Esophagus squamous epithelium (tissue), 4 donors: ENCODE measurements at regions not wholly inside any gene's neighbourhood (a gene's known extent, or its start where the extent isn't known, plus 50 kb on each side); places are given as distances from the start of the nearest gene placed in this dataset.

Source experiments
- CTCF ChIP-seq, 6 experiments: fragments of 450-650 bp in 4 of 6; fragments of 200-600 bp in 2 of 6; sonication (generic) in 2 of 6; IDR thresholded peaks; one replicate each; pipeline ENCODE4 v1.5.1; 2016 to 2019; ENCODE audit warnings: antibody characterized with exemption in 6 of 6, mild to moderate bottlenecking in 4 of 6, moderate library complexity in 4 of 6
- POLR2A ChIP-seq, 4 donors: fragments of 450-650 bp; IDR thresholded peaks; one replicate each; pipeline ENCODE4 v1.6.1; 2017; ENCODE audit warnings: antibody characterized with exemption in 4 of 4, mild to moderate bottlenecking in 4 of 4, moderate library complexity in 3 of 4

- no peak for TF ChIP-seq CTCF (IDR thresholded peaks at IDR 0.05)
- no peak for TF ChIP-seq POLR2A (IDR thresholded peaks at IDR 0.05)
Observed at GRCh38 chr2:145012806-145013205, 492.9 kb upstream of the ZEB2 start.
